ENCODE measurements at regions not wholly inside any gene's neighbourhood (a gene's known extent, or its start where the extent isn't known, plus 50 kb on each side); places are given as distances from the start of the nearest gene placed in this dataset.

DNA sequence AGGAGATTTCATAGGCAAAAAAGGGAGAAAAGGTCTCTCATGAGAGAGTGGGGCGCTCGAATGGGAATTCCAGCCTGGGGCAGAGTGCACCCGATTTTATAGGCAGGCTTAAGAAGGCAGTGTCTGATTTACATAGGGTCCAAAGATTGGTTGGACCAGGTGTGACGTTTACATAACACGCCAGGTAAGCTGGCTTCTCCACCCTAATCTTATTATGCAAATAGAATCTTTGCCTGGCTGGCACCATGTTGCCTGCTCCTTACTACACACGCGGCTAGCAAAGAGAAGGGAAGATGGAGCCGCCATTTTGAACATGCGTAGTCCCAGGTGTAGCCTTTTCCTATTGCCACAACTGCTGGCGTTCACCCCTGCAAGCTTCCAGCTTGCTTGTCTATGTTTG lies 103.7 kb downstream of the SLC16A1 start:
- intact Hi-C loops (cut with DNase I, micrococcal nuclease): no loop called here
- Mint-ChIP-seq H3K27me3 (peaks cover 59% of the 10 kb centered on the region), H3K27ac (no peak overlapping the region), H3K4me1 (ENCODE audit: low read depth) (no peaks in the 10 kb centered on the region), H3K4me3 (no peak overlapping the region), H3K9me3 (no peaks in the 10 kb centered on the region), H3K36me3 (ENCODE audit: low read depth) (no peaks in the 10 kb centered on the region)
- ATAC-seq (ENCODE audit: poor library complexity) (no peak), DNase-seq (no peak)
- ChIA-PET CTCF (no interaction called here), POLR2A (no interaction called here)
- H3K4me3 ChIP-seq (ENCODE audit: low read length): no peak overlapping the region
- TF ChIP-seq CTCF (IDR thresholded peaks at IDR 0.05): no peak
- no peak overlapping the region for H3K27ac ChIP-seq (ENCODE audit: low read depth in 1 of 2, low read length in 2 of 2)
- H3K9me3 ChIP-seq (ENCODE audit: control insufficient read depth in 1 of 2, insufficient read depth in 1 of 2, low read length in 2 of 2): peaks cover 0 to 12% of the 10 kb centered on the region in 2 experiments
- peaks cover 29 to 54% of the 10 kb centered on the region in 2 experiments for H3K27me3 ChIP-seq (ENCODE audit: control insufficient read depth in 1 of 2, insufficient read depth in 2 of 2, low read length in 2 of 2)
- H3K4me1 ChIP-seq (ENCODE audit: insufficient read depth, low read length): peaks cover 9% of the 10 kb centered on the region
- no peaks in the 10 kb centered on the region for H3K36me3 ChIP-seq (ENCODE audit: insufficient read depth, low read length)

DNA sequence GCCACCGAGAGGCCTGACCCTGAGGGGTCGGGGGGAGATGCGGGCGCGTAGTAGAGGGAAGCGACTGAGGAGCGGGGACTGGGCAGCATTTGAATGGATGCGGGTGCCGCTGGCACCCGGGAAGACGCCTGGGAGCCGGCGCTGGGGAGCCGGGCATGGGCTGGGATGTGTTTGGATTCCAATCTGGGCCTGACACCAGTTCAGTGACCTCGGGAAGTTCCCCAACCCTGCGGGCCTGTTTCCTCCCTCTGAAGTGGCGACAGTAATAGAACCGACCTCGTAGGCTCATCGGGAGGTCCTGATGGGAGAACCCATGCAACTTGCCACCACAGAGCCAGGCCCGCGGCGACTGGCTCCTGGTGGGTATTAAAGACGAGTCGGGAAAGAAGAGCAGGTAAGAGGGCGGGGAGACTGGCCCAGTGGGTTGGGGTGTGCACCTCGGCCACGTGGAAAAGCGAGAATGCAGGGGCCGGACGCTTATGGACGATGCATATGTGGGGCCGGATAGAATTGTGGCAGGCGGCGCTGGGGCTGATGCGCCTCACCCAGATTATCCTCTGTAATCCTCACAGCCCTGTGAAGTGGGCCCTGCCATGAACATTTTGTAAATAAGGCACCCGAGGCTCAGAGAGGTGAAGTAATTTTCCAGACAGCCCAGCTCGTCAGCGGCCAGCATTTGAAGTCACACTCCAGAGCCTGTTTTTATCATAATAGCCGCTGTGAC lies 105.8 kb downstream of the SLC16A1 start:
- H3K9me3 Mint-ChIP-seq: no peaks in the 10 kb centered on the region
- peaks cover 57% of the 10 kb centered on the region for H3K27me3 Mint-ChIP-seq
- TF ChIP-seq CTCF (IDR thresholded peaks at IDR 0.05): no peak
- Histone ChIP-seq H3K9me3 (ENCODE audit: control insufficient read depth in 1 of 2, insufficient read depth in 1 of 2, low read length in 2 of 2) (peaks cover 0 to 12% of the 10 kb centered on the region in 2 experiments), H3K4me1 (ENCODE audit: insufficient read depth, low read length) (peaks cover 9% of the 10 kb centered on the region), H3K4me3 (ENCODE audit: low read length) (no peak overlapping the region), H3K27me3 (ENCODE audit: control insufficient read depth in 1 of 2, insufficient read depth in 2 of 2, low read length in 2 of 2) (peaks cover 29 to 47% of the 10 kb centered on the region in 2 experiments), H3K36me3 (ENCODE audit: insufficient read depth, low read length) (no peaks in the 10 kb centered on the region), H3K27ac (ENCODE audit: low read depth in 1 of 2, low read length in 2 of 2) (no peak overlapping the region)
- no peaks in the 10 kb centered on the region for H3K4me1 Mint-ChIP-seq (ENCODE audit: low read depth)
- CTCF ChIA-PET: no interaction called here
- POLR2A ChIA-PET: no interaction called here
- H3K36me3 Mint-ChIP-seq (ENCODE audit: low read depth): no peaks in the 10 kb centered on the region
- intact Hi-C loops (cut with DNase I, micrococcal nuclease): no loop called here
- ATAC-seq (ENCODE audit: poor library complexity): no peak
- DNase-seq: no peak
- no peak overlapping the region for H3K4me3 Mint-ChIP-seq
- no peak overlapping the region for H3K27ac Mint-ChIP-seq

GRCh38 chr1:112849425-112850033 lies 106.5 kb downstream of the SLC16A1 start:
- Mint-ChIP-seq H3K4me3 (no peak overlapping the region), H3K27me3 (peaks cover 54% of the 10 kb centered on the region), H3K4me1 (ENCODE audit: low read depth) (no peaks in the 10 kb centered on the region), H3K36me3 (ENCODE audit: low read depth) (no peaks in the 10 kb centered on the region), H3K27ac (no peak overlapping the region), H3K9me3 (no peaks in the 10 kb centered on the region)
- H3K9me3 ChIP-seq (ENCODE audit: control insufficient read depth in 1 of 2, insufficient read depth in 1 of 2, low read length in 2 of 2): peaks cover 0 to 12% of the 10 kb centered on the region in 2 experiments
- no peak for TF ChIP-seq CTCF (IDR thresholded peaks at IDR 0.05)
- ChIA-PET CTCF (no interaction called here), POLR2A (no interaction called here)
- ATAC-seq (ENCODE audit: poor library complexity) (no peak), DNase-seq (no peak)
- intact Hi-C loops (cut with DNase I, micrococcal nuclease): no loop called here
- no peaks in the 10 kb centered on the region for H3K36me3 ChIP-seq (ENCODE audit: insufficient read depth, low read length)
- H3K27ac ChIP-seq (ENCODE audit: low read depth in 1 of 2, low read length in 2 of 2): no peak overlapping the region
- peaks cover 29 to 42% of the 10 kb centered on the region in 2 experiments for H3K27me3 ChIP-seq (ENCODE audit: control insufficient read depth in 1 of 2, insufficient read depth in 2 of 2, low read length in 2 of 2)
- H3K4me3 ChIP-seq (ENCODE audit: low read length): no peak overlapping the region
- peaks cover 9% of the 10 kb centered on the region for H3K4me1 ChIP-seq (ENCODE audit: insufficient read depth, low read length)

All from CD4-positive, alpha-beta T cell (primary cell).